WERI-Rb-1 (cell line): ENCODE measurements at regions not wholly inside any gene's neighbourhood (a gene's known extent, or its start where the extent isn't known, plus 50 kb on each side); places are given as distances from the start of the nearest gene placed in this dataset.

ENCODE experiments used
- DNase-seq: peaks from one replicate; pipeline ENCODE4 v3.0.0-alpha.2; 2020
- H3K27ac ChIP-seq: fragments of 250-450 bp; sonication (Bioruptor Pico); 2 replicates; pipeline ENCODE4 v1.5.1; 2020; ENCODE audit warnings: mild to moderate bottlenecking, moderate library complexity
- H3K27me3 ChIP-seq: fragments of 250-450 bp; sonication (Bioruptor Pico); 2 replicates; pipeline ENCODE4 v1.5.1; 2021; ENCODE audit warnings: mild to moderate bottlenecking, low read depth, moderate library complexity; ENCODE audit not compliant: insufficient read depth, severe bottlenecking
- H3K36me3 ChIP-seq: fragments of 250-450 bp; sonication (Bioruptor Pico); 2 replicates; pipeline ENCODE4 v1.5.1; 2020; ENCODE audit warnings: mild to moderate bottlenecking, moderate library complexity
- H3K4me3 ChIP-seq: 2 replicates; pipeline ENCODE4 v1.5.1; 2011; ENCODE audit warnings: low read depth, mild to moderate bottlenecking, control low read depth, low read length
- H3K9me3 ChIP-seq: fragments of 250-450 bp; sonication (Bioruptor Pico); 2 replicates; pipeline ENCODE4 v1.5.1; 2021; ENCODE audit warnings: mild to moderate bottlenecking, moderate library complexity; ENCODE audit not compliant: severe bottlenecking
- CTCF ChIP-seq: IDR thresholded peaks from 2 replicates; pipeline ENCODE4 v1.5.1; 2011; ENCODE audit warnings: low read depth, mild to moderate bottlenecking, control low read depth, inconsistent platforms, low read length

GRCh38 chr4:66628146-66628545 is 917.2 kb downstream of the CENPC start:
- no peak overlapping the region for H3K4me3 ChIP-seq
- H3K27ac ChIP-seq, result no peak overlapping the region
- H3K9me3 ChIP-seq, result no peaks in the 10 kb centered on the region
- no peaks in the 10 kb centered on the region for H3K27me3 ChIP-seq
- no peak for TF ChIP-seq CTCF
- no peak for DNase-seq
- no peaks in the 10 kb centered on the region for H3K36me3 ChIP-seq

GRCh38 chr4:66625480-66625879 is 919.8 kb downstream of the CENPC start:
- no peak for TF ChIP-seq CTCF
- Histone ChIP-seq H3K4me3 (no peak overlapping the region), H3K27me3 (no peaks in the 10 kb centered on the region), H3K9me3 (no peaks in the 10 kb centered on the region), H3K36me3 (no peaks in the 10 kb centered on the region), H3K27ac (no peak overlapping the region)
- no peak for DNase-seq

- no peak for TF ChIP-seq CTCF
- H3K9me3 ChIP-seq, result peaks cover 9% of the 10 kb centered on the region
- no peak overlapping the region for H3K27ac ChIP-seq
- no peaks in the 10 kb centered on the region for H3K36me3 ChIP-seq
- H3K27me3 ChIP-seq, result no peaks in the 10 kb centered on the region
- no peak for DNase-seq
- no peak overlapping the region for H3K4me3 ChIP-seq
These were observed 931.7 kb downstream of the CENPC start for GRCh38 chr4:66613591-66613990.

- no peak for TF ChIP-seq CTCF
- Histone ChIP-seq H3K27me3 (no peaks in the 10 kb centered on the region), H3K9me3 (peaks cover 3% of the 10 kb centered on the region), H3K27ac (no peak overlapping the region), H3K4me3 (no peak overlapping the region), H3K36me3 (no peaks in the 10 kb centered on the region)
- DNase-seq, result no peak
These were observed 936.3 kb downstream of the CENPC start for GRCh38 chr4:66609014-66609413.

- H3K36me3 ChIP-seq, result no peaks in the 10 kb centered on the region
- H3K27ac ChIP-seq, result no peak overlapping the region
- H3K27me3 ChIP-seq, result no peaks in the 10 kb centered on the region
- H3K4me3 ChIP-seq, result no peak overlapping the region
- H3K9me3 ChIP-seq, result no peaks in the 10 kb centered on the region
- no peak for TF ChIP-seq CTCF
- no peak for DNase-seq
These were observed 936.6 kb upstream of the EPHA5 start for GRCh38 chr4:66606908-66607307.

- DNase-seq, result no peak
- TF ChIP-seq CTCF, result no peak
- Histone ChIP-seq H3K36me3 (no peaks in the 10 kb centered on the region), H3K9me3 (no peaks in the 10 kb centered on the region), H3K27me3 (no peaks in the 10 kb centered on the region), H3K4me3 (no peak overlapping the region), H3K27ac (no peak overlapping the region)
These were observed 935.9 kb upstream of the EPHA5 start for GRCh38 chr4:66606215-66606614.
